ENCODE measurements at regions not wholly inside any gene's neighbourhood (a gene's known extent, or its start where the extent isn't known, plus 50 kb on each side); places are given as distances from the start of the nearest gene placed in this dataset.
A peak's percentile ranks its signal among the peaks of the same experiment; 100 is the strongest.

- ChIA-PET POLR2A (ENCODE audit: low non-redundant PET) (no interaction called here), CTCF (no interaction called here)
- DNase-seq (ENCODE audit: low spot score) = no peak
- intact Hi-C loops (cut with micrococcal nuclease; ENCODE audit: unreplicated experiment) = no loop called here
- peaks cover 72% of the 10 kb centered on the region for H3K27me3 ChIP-seq (replicated peaks; ENCODE audit: insufficient read depth, low read depth, low read length, poor library complexity)
- TF ChIP-seq, protein P1, sequence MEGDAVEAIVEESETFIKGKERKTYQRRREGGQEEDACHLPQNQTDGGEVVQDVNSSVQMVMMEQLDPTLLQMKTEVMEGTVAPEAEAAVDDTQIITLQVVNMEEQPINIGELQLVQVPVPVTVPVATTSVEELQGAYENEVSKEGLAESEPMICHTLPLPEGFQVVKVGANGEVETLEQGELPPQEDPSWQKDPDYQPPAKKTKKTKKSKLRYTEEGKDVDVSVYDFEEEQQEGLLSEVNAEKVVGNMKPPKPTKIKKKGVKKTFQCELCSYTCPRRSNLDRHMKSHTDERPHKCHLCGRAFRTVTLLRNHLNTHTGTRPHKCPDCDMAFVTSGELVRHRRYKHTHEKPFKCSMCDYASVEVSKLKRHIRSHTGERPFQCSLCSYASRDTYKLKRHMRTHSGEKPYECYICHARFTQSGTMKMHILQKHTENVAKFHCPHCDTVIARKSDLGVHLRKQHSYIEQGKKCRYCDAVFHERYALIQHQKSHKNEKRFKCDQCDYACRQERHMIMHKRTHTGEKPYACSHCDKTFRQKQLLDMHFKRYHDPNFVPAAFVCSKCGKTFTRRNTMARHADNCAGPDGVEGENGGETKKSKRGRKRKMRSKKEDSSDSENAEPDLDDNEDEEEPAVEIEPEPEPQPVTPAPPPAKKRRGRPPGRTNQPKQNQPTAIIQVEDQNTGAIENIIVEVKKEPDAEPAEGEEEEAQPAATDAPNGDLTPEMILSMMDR (conservative IDR thresholded peaks at IDR 0.05; ENCODE audit: low read depth, low read length) = no peak
- TF ChIP-seq EZH2 (IDR thresholded peaks at IDR 0.05; ENCODE audit: borderline replicate concordance, low read depth, low read length, poor library complexity, severe bottlenecking) = no peak
- H3K36me3 ChIP-seq (ENCODE audit: insufficient read depth, low read length, poor library complexity, severe bottlenecking) = no peaks in the 10 kb centered on the region
- no peaks in the 10 kb centered on the region for H3K4me1 ChIP-seq (ENCODE audit: insufficient read depth, low read length, poor library complexity, severe bottlenecking)
- no TSS peak for BruUV-seq (replicated peaks)
- H3K4me3 ChIP-seq (ENCODE audit: low read depth, low read length, poor library complexity, severe bottlenecking) = no peak overlapping the region
- no peak overlapping the region for H3K27ac ChIP-seq (ENCODE audit: low read depth, low read length, poor library complexity, severe bottlenecking)
- H3K9me3 ChIP-seq (ENCODE audit: low read depth, low read length, poor library complexity, severe bottlenecking) = no peaks in the 10 kb centered on the region
Observed at GRCh38 chr13:27855381-27855780, 63.1 kb downstream of the GSX1 start.

DNA sequence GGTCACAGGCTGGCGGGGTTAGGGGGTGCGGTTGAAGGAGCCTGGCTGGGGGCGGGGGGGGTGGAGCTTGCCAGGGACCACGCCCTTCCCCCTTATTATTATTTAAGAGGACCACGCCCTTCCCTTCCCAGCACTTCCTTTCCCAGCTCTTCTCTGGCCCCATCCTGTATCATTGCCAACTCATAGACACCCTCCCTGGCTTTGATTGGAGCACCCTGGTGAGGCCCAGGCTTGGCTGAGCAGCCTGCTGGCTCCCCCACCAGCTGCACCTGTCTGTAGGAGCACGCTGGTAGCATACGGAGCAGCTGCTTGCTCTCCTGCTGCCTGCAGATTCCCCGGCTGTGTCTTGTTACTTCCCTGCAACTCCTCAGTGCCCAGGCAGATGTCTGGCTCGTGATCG, 62.5 kb upstream of the PDX1 start:
- no peaks in the 10 kb centered on the region for H3K4me1 ChIP-seq (ENCODE audit: insufficient read depth, low read length, poor library complexity, severe bottlenecking)
- ChIA-PET CTCF (no interaction called here), POLR2A (ENCODE audit: low non-redundant PET) (interaction anchor here (0.6 kb wide), 1 partner anchor 579 kb away, joined by 3 read pairs; no protein-coding TSS in a partner anchor)
- no peak overlapping the region for H3K27ac ChIP-seq (ENCODE audit: low read depth, low read length, poor library complexity, severe bottlenecking)
- no TSS peak for BruUV-seq (replicated peaks)
- no peak for TF ChIP-seq EZH2 (IDR thresholded peaks at IDR 0.05; ENCODE audit: borderline replicate concordance, low read depth, low read length, poor library complexity, severe bottlenecking)
- TF ChIP-seq, protein P1 (conservative IDR thresholded peaks at IDR 0.05; ENCODE audit: low read depth, low read length) = no peak
- DNase-seq (ENCODE audit: low spot score) = peak; percentile 4
- no peaks in the 10 kb centered on the region for H3K9me3 ChIP-seq (ENCODE audit: low read depth, low read length, poor library complexity, severe bottlenecking)
- intact Hi-C loops (cut with micrococcal nuclease; ENCODE audit: unreplicated experiment) = no loop called here
- H3K27me3 ChIP-seq (replicated peaks; ENCODE audit: insufficient read depth, low read depth, low read length, poor library complexity) = peaks cover 71% of the 10 kb centered on the region
- no peaks in the 10 kb centered on the region for H3K36me3 ChIP-seq (ENCODE audit: insufficient read depth, low read length, poor library complexity, severe bottlenecking)
- H3K4me3 ChIP-seq (ENCODE audit: low read depth, low read length, poor library complexity, severe bottlenecking) = no peak overlapping the region

DNA sequence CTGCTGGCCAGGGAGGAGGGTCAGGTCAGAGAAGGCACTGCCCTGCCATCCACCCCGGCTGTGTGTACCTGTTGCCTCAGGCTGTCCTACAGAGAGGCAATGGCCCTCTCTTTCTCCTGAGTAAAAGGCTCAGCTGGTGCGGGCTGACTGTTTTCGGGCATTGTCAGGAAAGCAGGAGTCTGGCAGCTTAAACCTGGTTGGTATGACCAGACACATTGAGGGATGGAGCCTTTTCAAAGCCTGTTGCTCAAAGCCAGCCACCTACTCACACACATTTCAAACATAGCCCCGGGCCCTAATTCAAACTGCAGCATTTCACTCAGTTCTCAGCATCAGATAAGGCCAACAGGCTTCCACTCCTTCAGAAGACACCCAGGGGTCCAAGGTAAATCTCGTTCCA, 61.8 kb upstream of the PDX1 start:
- no peaks in the 10 kb centered on the region for H3K4me1 ChIP-seq (ENCODE audit: insufficient read depth, low read length, poor library complexity, severe bottlenecking)
- peaks cover 66% of the 10 kb centered on the region for H3K27me3 ChIP-seq (replicated peaks; ENCODE audit: insufficient read depth, low read depth, low read length, poor library complexity)
- no peak overlapping the region for H3K27ac ChIP-seq (ENCODE audit: low read depth, low read length, poor library complexity, severe bottlenecking)
- H3K36me3 ChIP-seq (ENCODE audit: insufficient read depth, low read length, poor library complexity, severe bottlenecking) = no peaks in the 10 kb centered on the region
- CTCF ChIA-PET = no interaction called here
- DNase-seq (ENCODE audit: low spot score) = no peak
- H3K9me3 ChIP-seq (ENCODE audit: low read depth, low read length, poor library complexity, severe bottlenecking) = no peaks in the 10 kb centered on the region
- POLR2A ChIA-PET (ENCODE audit: low non-redundant PET) = no interaction called here
- no peak overlapping the region for H3K4me3 ChIP-seq (ENCODE audit: low read depth, low read length, poor library complexity, severe bottlenecking)
- TF ChIP-seq, protein P1 (conservative IDR thresholded peaks at IDR 0.05; ENCODE audit: low read depth, low read length) = no peak
- no TSS peak for BruUV-seq (replicated peaks)
- intact Hi-C loops (cut with micrococcal nuclease; ENCODE audit: unreplicated experiment) = no loop called here

Measured in A673 (cell line).